ENCODE measurements at regions not wholly inside any gene's neighbourhood (a gene's known extent, or its start where the extent isn't known, plus 50 kb on each side); places are given as distances from the start of the nearest gene placed in this dataset.

GRCh38 chr2:226665306-226665831 is 134.3 kb downstream of the IRS1 start:
- no peak for TF ChIP-seq JUND (IDR thresholded peaks at IDR 0.05)
- TF ChIP-seq TAF1 (conservative IDR thresholded peaks at IDR 0.05): no peak
- no peak for TF ChIP-seq CTCF (IDR thresholded peaks at IDR 0.05; ENCODE audit: low read depth, low read length, missing input control)
- TF ChIP-seq ATF3 (IDR thresholded peaks at IDR 0.05): no peak
- TF ChIP-seq MAX (IDR thresholded peaks at IDR 0.05): no peak
- TF ChIP-seq ZBTB33 (IDR thresholded peaks at IDR 0.05): no peak
- TF ChIP-seq GABPA (IDR thresholded peaks at IDR 0.05 in 1 of 2, conservative IDR thresholded peaks at IDR 0.05 in 1 of 2): no peak
- TF ChIP-seq RAD21 (IDR thresholded peaks at IDR 0.05): no peak

All from liver (tissue), 3 donors.